ENCODE measurements at regions not wholly inside any gene's neighbourhood (a gene's known extent, or its start where the extent isn't known, plus 50 kb on each side); places are given as distances from the start of the nearest gene placed in this dataset.

- no peaks in the 10 kb centered on the region for H3K36me3 ChIP-seq
- WGBS: 91% methylated on average over 6 of the region's 6 CpGs
- no peak for DNase-seq (ENCODE audit: low spot score)
- intact Hi-C loops (cut with DNase I): no loop called here
- no peak overlapping the region for H3K4me3 ChIP-seq
- H3K27me3 ChIP-seq (replicated peaks; ENCODE audit: insufficient read depth): no peaks in the 10 kb centered on the region
- TF ChIP-seq POLR2AphosphoS5 (IDR thresholded peaks at IDR 0.05): no peak
- no peak for TF ChIP-seq POLR2A (IDR thresholded peaks at IDR 0.05)
- TF ChIP-seq CTCF (IDR thresholded peaks at IDR 0.05): no peak
- no peaks in the 10 kb centered on the region for H3K4me1 ChIP-seq (replicated peaks)
- H3K27ac ChIP-seq: no peak overlapping the region
- no peaks in the 10 kb centered on the region for H3K9me3 ChIP-seq
These were observed 192.5 kb downstream of the CXCL12 start for GRCh38 chr10:44192435-44192834.

GRCh38 chr10:44190541-44190940 is 194.4 kb downstream of the CXCL12 start:
- H3K9me3 ChIP-seq: no peaks in the 10 kb centered on the region
- H3K27me3 ChIP-seq (replicated peaks; ENCODE audit: insufficient read depth): no peaks in the 10 kb centered on the region
- DNase-seq (ENCODE audit: low spot score): no peak
- H3K27ac ChIP-seq: no peak overlapping the region
- TF ChIP-seq POLR2A (IDR thresholded peaks at IDR 0.05): no peak
- no peak for TF ChIP-seq CTCF (IDR thresholded peaks at IDR 0.05)
- TF ChIP-seq POLR2AphosphoS5 (IDR thresholded peaks at IDR 0.05): no peak
- no peaks in the 10 kb centered on the region for H3K4me1 ChIP-seq (replicated peaks)
- H3K4me3 ChIP-seq: no peak overlapping the region
- intact Hi-C loops (cut with DNase I): no loop called here
- no peaks in the 10 kb centered on the region for H3K36me3 ChIP-seq

- Histone ChIP-seq H3K9me3 (no peaks in the 10 kb centered on the region), H3K27me3 (replicated peaks; ENCODE audit: insufficient read depth) (no peaks in the 10 kb centered on the region), H3K4me1 (replicated peaks) (no peaks in the 10 kb centered on the region), H3K36me3 (no peaks in the 10 kb centered on the region), H3K27ac (no peak overlapping the region), H3K4me3 (no peak overlapping the region)
- intact Hi-C loops (cut with DNase I): no loop called here
- TF ChIP-seq CTCF (IDR thresholded peaks at IDR 0.05) (no peak), POLR2A (IDR thresholded peaks at IDR 0.05) (no peak), POLR2AphosphoS5 (IDR thresholded peaks at IDR 0.05) (no peak)
- DNase-seq (ENCODE audit: low spot score): no peak
- 29% methylated on average over 1 of the region's 1 CpG for WGBS
These were observed 198.1 kb downstream of the CXCL12 start for GRCh38 chr10:44186821-44187220.

GRCh38 chr10:44186150-44186549 is 198.7 kb downstream of the CXCL12 start:
- intact Hi-C loops (cut with DNase I): no loop called here
- no peak overlapping the region for H3K27ac ChIP-seq
- no peaks in the 10 kb centered on the region for H3K36me3 ChIP-seq
- no peaks in the 10 kb centered on the region for H3K4me1 ChIP-seq (replicated peaks)
- no peak for DNase-seq (ENCODE audit: low spot score)
- no peak for TF ChIP-seq CTCF (IDR thresholded peaks at IDR 0.05)
- TF ChIP-seq POLR2A (IDR thresholded peaks at IDR 0.05): no peak
- no peak for TF ChIP-seq POLR2AphosphoS5 (IDR thresholded peaks at IDR 0.05)
- no peaks in the 10 kb centered on the region for H3K27me3 ChIP-seq (replicated peaks; ENCODE audit: insufficient read depth)
- WGBS: 11% methylated on average over 2 of the region's 2 CpGs
- no peak overlapping the region for H3K4me3 ChIP-seq
- H3K9me3 ChIP-seq: no peaks in the 10 kb centered on the region

GRCh38 chr10:44185315-44185666 is 199.6 kb downstream of the CXCL12 start:
- Histone ChIP-seq H3K4me1 (replicated peaks) (no peaks in the 10 kb centered on the region), H3K36me3 (no peaks in the 10 kb centered on the region), H3K9me3 (no peaks in the 10 kb centered on the region), H3K4me3 (no peak overlapping the region), H3K27ac (no peak overlapping the region), H3K27me3 (replicated peaks; ENCODE audit: insufficient read depth) (no peaks in the 10 kb centered on the region)
- DNase-seq (ENCODE audit: low spot score): no peak
- 88% methylated on average over 6 of the region's 6 CpGs for WGBS
- TF ChIP-seq CTCF (IDR thresholded peaks at IDR 0.05): no peak
- TF ChIP-seq POLR2A (IDR thresholded peaks at IDR 0.05): no peak
- TF ChIP-seq POLR2AphosphoS5 (IDR thresholded peaks at IDR 0.05): no peak
- intact Hi-C loops (cut with DNase I): no loop called here
